Neuronal stem cell (in vitro differentiated cells): ENCODE measurements at regions not wholly inside any gene's neighbourhood (a gene's known extent, or its start where the extent isn't known, plus 50 kb on each side); places are given as distances from the start of the nearest gene placed in this dataset.
A peak's percentile ranks its signal among the peaks of the same experiment; 100 is the strongest.

Experiments
- DNase-seq: peaks from one replicate; pipeline ENCODE4 v3.0.0-alpha.2; 2013; ENCODE audit warnings: low spot score
- H2AFZ ChIP-seq: one replicate; pipeline ENCODE4 v1.6.1; 2013; ENCODE audit warnings: mild to moderate bottlenecking, low read length, inconsistent platforms
- H2AK5ac ChIP-seq: 2 replicates; pipeline ENCODE4 v1.6.1; 2013; ENCODE audit warnings: low read depth, mild to moderate bottlenecking, inconsistent platforms, low read length, moderate library complexity, mixed read lengths
- H2BK120ac ChIP-seq: 2 replicates; pipeline ENCODE4 v1.6.1; 2013; ENCODE audit warnings: low read depth, mild to moderate bottlenecking, inconsistent platforms, low read length, moderate library complexity, mixed read lengths
- H2BK12ac ChIP-seq: one replicate; pipeline ENCODE4 v1.6.1; 2013; ENCODE audit warnings: low read length, inconsistent platforms
- H2BK15ac ChIP-seq: 2 replicates; pipeline ENCODE4 v1.6.1; 2013; ENCODE audit warnings: mild to moderate bottlenecking, low read length, inconsistent platforms, mixed read lengths
- H2BK5ac ChIP-seq: one replicate; pipeline ENCODE4 v1.6.1; 2013; ENCODE audit warnings: inconsistent platforms, mild to moderate bottlenecking, low read length, moderate library complexity
- H3K14ac ChIP-seq: one replicate; pipeline ENCODE4 v1.6.1; 2013; ENCODE audit warnings: low read length, inconsistent platforms
- H3K18ac ChIP-seq: 2 replicates; pipeline ENCODE4 v1.6.1; 2013; ENCODE audit warnings: low read length, inconsistent platforms
- H3K23ac ChIP-seq: 2 replicates; pipeline ENCODE4 v1.6.1; 2013; ENCODE audit warnings: low read depth, mild to moderate bottlenecking, mixed read lengths, low read length, inconsistent platforms; ENCODE audit not compliant: poor library complexity
- H3K27ac ChIP-seq: replicated peaks from 3 replicates; pipeline ENCODE4 v1.5.1; 2013; ENCODE audit warnings: low read length, inconsistent platforms
- H3K27me3 ChIP-seq, 3 experiments: 2 replicates each; pipeline ENCODE4 v1.6.1; 2013; ENCODE audit warnings: low read length in 3 of 3, mild to moderate bottlenecking in 2 of 3, inconsistent platforms in 1 of 3, low read depth in 1 of 3, mixed read lengths in 1 of 3, moderate library complexity in 1 of 3; ENCODE audit not compliant: control insufficient read depth in 3 of 3, insufficient read depth in 3 of 3
- H3K36me3 ChIP-seq, 2 donors: replicated peaks in 1 of 2; 2 replicates each; pipeline ENCODE4 v1.6.1; 2013; ENCODE audit warnings: low read length in 2 of 2; ENCODE audit not compliant: control insufficient read depth in 2 of 2, insufficient read depth in 2 of 2
- H3K4ac ChIP-seq: 2 replicates; pipeline ENCODE4 v1.6.1; 2013; ENCODE audit warnings: inconsistent platforms, mild to moderate bottlenecking, low read length, moderate library complexity
- H3K4me1 ChIP-seq, 2 donors: 1 replicate in 1 of 2; 2 replicates in 1 of 2; pipeline ENCODE4 v1.6.1; 2013; ENCODE audit warnings: low read length in 2 of 2, low read depth in 1 of 2; ENCODE audit not compliant: control insufficient read depth in 2 of 2, insufficient read depth in 1 of 2
- H3K4me2 ChIP-seq: one replicate; pipeline ENCODE4 v1.6.1; 2013; ENCODE audit warnings: mild to moderate bottlenecking, low read length, inconsistent platforms; ENCODE audit not compliant: insufficient read depth, poor library complexity, severe bottlenecking
- H3K4me3 ChIP-seq, 2 donors: 2 replicates each; pipeline ENCODE4 v1.5.1; 2013; ENCODE audit warnings: low read length in 2 of 2, mild to moderate bottlenecking in 2 of 2, inconsistent platforms in 1 of 2, moderate library complexity in 1 of 2
- H3K79me1 ChIP-seq: one replicate; pipeline ENCODE4 v1.6.1; 2013; ENCODE audit warnings: low read depth, mild to moderate bottlenecking, inconsistent platforms, low read length, moderate library complexity
- H3K9ac ChIP-seq: one replicate; pipeline ENCODE4 v1.6.1; 2013; ENCODE audit warnings: mild to moderate bottlenecking, low read depth, low read length, inconsistent platforms; ENCODE audit not compliant: poor library complexity
- H3K9me3 ChIP-seq, 2 donors: replicated peaks in 1 of 2; 2 replicates each; pipeline versions ENCODE3 to v1.6.1; 2013; ENCODE audit warnings: low read length in 2 of 2, mild to moderate bottlenecking in 2 of 2, inconsistent platforms in 1 of 2, low read depth in 1 of 2, mixed read lengths in 1 of 2, moderate library complexity in 1 of 2; ENCODE audit not compliant: control insufficient read depth in 2 of 2, insufficient read depth in 1 of 2
- H4K8ac ChIP-seq: one replicate; pipeline ENCODE4 v1.6.1; 2013; ENCODE audit warnings: low read depth, mild to moderate bottlenecking, inconsistent platforms, low read length, moderate library complexity
- H4K91ac ChIP-seq: one replicate; pipeline ENCODE4 v1.6.1; 2013; ENCODE audit warnings: low read length, low read depth, mild to moderate bottlenecking, inconsistent platforms; ENCODE audit not compliant: poor library complexity
- WGBS, 2 donors: extraction: QIAGEN DNeasy Blood & Tissue Kit; methylation state at CpG; one replicate each; pipeline ENCODE4 v1.1.7; 2013; ENCODE audit warnings: missing lambda C conversion rate in 2 of 2, mixed read lengths in 1 of 2; ENCODE audit not compliant: insufficient read length in 2 of 2, insufficient replicate concordance in 1 of 2; ENCODE audit errors: extremely low coverage in 2 of 2; 5-methylcytosine and 5-hydroxymethylcytosine counted together

GRCh38 chr11:71333473-71333872 is 81.1 kb upstream of the SHANK2 start:
- Histone ChIP-seq H3K4me3 (no peak overlapping the region), H3K79me1 (peaks cover 1% of the 10 kb centered on the region), H4K91ac (no peak overlapping the region), H3K23ac (no peak overlapping the region), H2BK5ac (no peak overlapping the region), H2AK5ac (no peak overlapping the region), H2BK120ac (no peak overlapping the region), H3K14ac (no peak overlapping the region), H3K27ac (no peak overlapping the region), H3K4me2 (no peak overlapping the region), H3K4ac (no peak overlapping the region), H3K9me3 (peaks cover 0 to 22% of the 10 kb centered on the region in 2 donors), H3K9ac (no peak overlapping the region), H2BK12ac (no peak overlapping the region), H4K8ac (no peak overlapping the region), H3K27me3 (no peaks in the 10 kb centered on the region), H3K36me3 (no peaks in the 10 kb centered on the region), H2BK15ac (no peak overlapping the region), H3K4me1 (no peaks in the 10 kb centered on the region), H2AFZ (no peak overlapping the region), H3K18ac (no peak overlapping the region)
- WGBS, 2 donors: no CpG with 5 or more reads among the region's 6 CpGs
- no peak for DNase-seq

- WGBS, 2 donors: no CpG with 5 or more reads among the region's 5 CpGs
These were observed 80.1 kb upstream of the SHANK2 start for GRCh38 chr11:71332447-71332846.

GRCh38 chr11:71332046-71332445 is 79.7 kb upstream of the SHANK2 start:
- Histone ChIP-seq H3K79me1 (peaks cover 1% of the 10 kb centered on the region), H3K4ac (no peak overlapping the region), H3K23ac (no peak overlapping the region), H3K4me1 (no peaks in the 10 kb centered on the region), H3K36me3 (no peaks in the 10 kb centered on the region), H2BK15ac (no peak overlapping the region), H3K14ac (peak overlapping the region; percentile 67), H3K27ac (no peak overlapping the region), H4K91ac (no peak overlapping the region), H2BK12ac (no peak overlapping the region), H3K27me3 (no peaks in the 10 kb centered on the region), H2BK5ac (no peak overlapping the region), H2BK120ac (peak overlapping the region; percentile 61), H4K8ac (no peak overlapping the region), H3K4me3 (no peak overlapping the region), H2AFZ (no peak overlapping the region), H3K9ac (no peak overlapping the region), H3K9me3 (peaks cover 0 to 22% of the 10 kb centered on the region in 2 donors), H2AK5ac (no peak overlapping the region), H3K18ac (peak overlapping the region; percentile 24), H3K4me2 (no peak overlapping the region)
- DNase-seq: no peak
- no CpG with 5 or more reads among the region's 3 CpGs for WGBS, 2 donors

More at GRCh38 chr11:71332447-71332846, 80.1 kb upstream of the SHANK2 start:
- Histone ChIP-seq H3K4ac (no peak overlapping the region), H4K91ac (no peak overlapping the region), H3K4me1 (no peaks in the 10 kb centered on the region), H3K18ac (no peak overlapping the region), H3K27me3 (no peaks in the 10 kb centered on the region), H3K9me3 (peaks cover 0 to 22% of the 10 kb centered on the region in 2 donors), H3K79me1 (peaks cover 1% of the 10 kb centered on the region), H3K27ac (no peak overlapping the region), H2BK12ac (no peak overlapping the region), H3K9ac (no peak overlapping the region), H2AK5ac (no peak overlapping the region), H2BK120ac (no peak overlapping the region), H3K4me2 (no peak overlapping the region), H3K4me3 (no peak overlapping the region), H3K36me3 (no peaks in the 10 kb centered on the region), H4K8ac (no peak overlapping the region), H3K14ac (peak overlapping the region; percentile 67), H3K23ac (no peak overlapping the region), H2BK5ac (no peak overlapping the region), H2AFZ (no peak overlapping the region), H2BK15ac (no peak overlapping the region)
- no peak for DNase-seq

DNA sequence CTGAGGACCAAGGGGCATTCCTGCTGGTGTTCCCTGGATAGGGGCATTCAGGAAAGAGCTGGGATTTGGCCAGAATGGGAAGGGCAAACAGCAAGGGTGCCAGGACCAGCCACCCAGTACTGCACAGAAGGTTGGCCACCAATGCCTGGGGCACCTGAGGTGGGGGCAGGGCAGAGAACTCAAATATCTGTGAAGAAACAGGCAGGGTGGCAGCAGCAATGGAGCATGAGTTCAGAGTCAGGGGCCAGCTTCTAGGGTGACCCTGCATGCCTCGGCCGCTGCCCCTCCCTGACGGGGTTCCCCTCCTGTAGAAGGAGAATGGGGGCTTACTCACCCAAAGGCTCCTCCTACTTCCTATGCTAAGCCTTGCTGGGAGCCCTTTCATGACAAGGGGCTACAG is 79.3 kb upstream of the SHANK2 start:
- no peak overlapping the region for H3K9ac ChIP-seq
- no peak overlapping the region for H4K91ac ChIP-seq
- peak overlapping the region; percentile 33 for H3K18ac ChIP-seq
- H2BK5ac ChIP-seq: no peak overlapping the region
- no peak overlapping the region for H3K23ac ChIP-seq
- H3K4me3 ChIP-seq: no peak overlapping the region
- no CpG with 5 or more reads among the region's 3 CpGs for WGBS, 2 donors
- H3K27me3 ChIP-seq: peaks cover 0 to 3% (median 0%) of the 10 kb centered on the region in 3 experiments
- no peak for DNase-seq
- no peak overlapping the region for H3K14ac ChIP-seq
- H3K27ac ChIP-seq: no peak overlapping the region
- H4K8ac ChIP-seq: no peak overlapping the region
- H2BK15ac ChIP-seq: no peak overlapping the region
- no peak overlapping the region for H2AFZ ChIP-seq
- no peak overlapping the region for H3K4ac ChIP-seq
- peaks cover 1% of the 10 kb centered on the region for H3K79me1 ChIP-seq
- peak overlapping the region; percentile 61 for H2BK120ac ChIP-seq
- H3K9me3 ChIP-seq: peaks cover 0 to 22% of the 10 kb centered on the region in 2 donors
- no peak overlapping the region for H2BK12ac ChIP-seq
- H3K4me1 ChIP-seq: no peaks in the 10 kb centered on the region
- H3K36me3 ChIP-seq: no peaks in the 10 kb centered on the region
- peak overlapping the region; percentile 34 for H2AK5ac ChIP-seq
- H3K4me2 ChIP-seq: no peak overlapping the region
